GM18867 (cell line): ENCODE measurements at regions not wholly inside any gene's neighbourhood (a gene's known extent, or its start where the extent isn't known, plus 50 kb on each side); places are given as distances from the start of the nearest gene placed in this dataset.
"Not testable (repeated sequence)": the region's sequence is repeated elsewhere in the genome, so short reads cannot be mapped to it uniquely, and the experiment has no call there.

Experiments used
- ATAC-seq: cut with Tn5 transposase; IDR thresholded peaks from one replicate; pipeline ENCODE4 v1.9.1; 2021; ENCODE audit warnings: mild to moderate bottlenecking, moderate library complexity; ENCODE audit not compliant: unreplicated experiment

- no peak for ATAC-seq
Observed at GRCh38 chr13:64662887-64663593, 2567.1 kb downstream of the PCDH9 start.

- no peak for ATAC-seq
Observed at GRCh38 chr13:64648293-64648692, 2581.8 kb downstream of the PCDH9 start.

- ATAC-seq: no peak
Observed at GRCh38 chr13:64643066-64643465, 2587.1 kb downstream of the PCDH9 start.

- ATAC-seq: no peak
Observed at GRCh38 chr13:64640002-64640401, 2590.1 kb downstream of the PCDH9 start.

GRCh38 chr13:64639206-64639605 lies 2590.9 kb downstream of the PCDH9 start:
- ATAC-seq: no peak

- no peak for ATAC-seq
Observed at GRCh38 chr13:64633948-64634347, 2596.2 kb downstream of the PCDH9 start.

- ATAC-seq: no peak
Observed at GRCh38 chr13:64627654-64628053, 2602.5 kb downstream of the PCDH9 start.

GRCh38 chr13:64626105-64626504 lies 2604.0 kb downstream of the PCDH9 start:
- ATAC-seq: no peak

- ATAC-seq: no peak
Observed at GRCh38 chr13:64617231-64617630, 2612.9 kb downstream of the PCDH9 start.

- ATAC-seq: no peak
Observed at GRCh38 chr13:64591971-64592370, 2638.2 kb downstream of the PCDH9 start.

- ATAC-seq: no peak
Observed at GRCh38 chr13:64579331-64579730, 2650.8 kb downstream of the PCDH9 start.

- no peak for ATAC-seq
Observed at GRCh38 chr13:64568748-64569147, 2661.4 kb downstream of the PCDH9 start.

- not testable (repeated sequence) for ATAC-seq
Observed at GRCh38 chr13:64558031-64558430, 2672.1 kb downstream of the PCDH9 start.

- no peak for ATAC-seq
Observed at GRCh38 chr13:64556376-64556775, 2673.8 kb downstream of the PCDH9 start.

- ATAC-seq: no peak
Observed at GRCh38 chr13:64553411-64554129, 2676.6 kb downstream of the PCDH9 start.

GRCh38 chr13:64551755-64552154 lies 2678.4 kb downstream of the PCDH9 start:
- no peak for ATAC-seq

GRCh38 chr13:64546371-64546770 lies 2683.8 kb downstream of the PCDH9 start:
- ATAC-seq: no peak

GRCh38 chr13:64540976-64541375 lies 2689.2 kb downstream of the PCDH9 start:
- no peak for ATAC-seq

GRCh38 chr13:64540468-64540867 lies 2689.7 kb downstream of the PCDH9 start:
- no peak for ATAC-seq

- no peak for ATAC-seq
Observed at GRCh38 chr13:64538711-64539110, 2691.4 kb downstream of the PCDH9 start.

- no peak for ATAC-seq
Observed at GRCh38 chr13:64534302-64534701, 2695.8 kb downstream of the PCDH9 start.

- no peak for ATAC-seq
Observed at GRCh38 chr13:64531400-64531799, 2698.7 kb downstream of the PCDH9 start.
